Fibroblast of villous mesenchyme (primary cell): ENCODE measurements at regions not wholly inside any gene's neighbourhood (a gene's known extent, or its start where the extent isn't known, plus 50 kb on each side); places are given as distances from the start of the nearest gene placed in this dataset.
"Not testable (repeated sequence)": the region's sequence is repeated elsewhere in the genome, so short reads cannot be mapped to it uniquely, and the experiment has no call there.

Experiments used
- DNase-seq: peaks from one replicate; pipeline ENCODE4 v3.0.0-alpha.2; 2010; ENCODE audit warnings: low read depth
- H3K4me3 ChIP-seq: 2 replicates; pipeline ENCODE4 v1.5.1; 2011; ENCODE audit warnings: low read depth, mild to moderate bottlenecking, low read length
- CTCF ChIP-seq: IDR thresholded peaks from 2 replicates; pipeline ENCODE4 v1.5.1; 2012; ENCODE audit warnings: low read depth, mild to moderate bottlenecking, low read length; ENCODE audit not compliant: insufficient read depth

GRCh38 chr4:79552311-79552710, 144.3 kb upstream of the GK2 start:
- no peak overlapping the region for H3K4me3 ChIP-seq
- no peak for DNase-seq
- no peak for TF ChIP-seq CTCF

GRCh38 chr4:79551555-79551954, 143.5 kb upstream of the GK2 start:
- TF ChIP-seq CTCF, result no peak
- no peak for DNase-seq
- H3K4me3 ChIP-seq, result no peak overlapping the region

GRCh38 chr4:79547851-79548250, 139.8 kb upstream of the GK2 start:
- DNase-seq, result no peak
- H3K4me3 ChIP-seq, result no peak overlapping the region
- TF ChIP-seq CTCF, result no peak

- not testable (repeated sequence) for DNase-seq
Observed at GRCh38 chr4:79545292-79545691, 137.3 kb upstream of the GK2 start.

GRCh38 chr4:79540143-79540542, 132.1 kb upstream of the GK2 start:
- no peak overlapping the region for H3K4me3 ChIP-seq
- no peak for TF ChIP-seq CTCF
- no peak for DNase-seq

More at GRCh38 chr4:79545292-79545691, 137.3 kb upstream of the GK2 start:
- H3K4me3 ChIP-seq, result not testable (repeated sequence)

GRCh38 chr4:79535516-79535915, 127.5 kb upstream of the GK2 start:
- no peak for DNase-seq
- no peak overlapping the region for H3K4me3 ChIP-seq
- no peak for TF ChIP-seq CTCF

- no peak for TF ChIP-seq CTCF
- no peak overlapping the region for H3K4me3 ChIP-seq
- peak; percentile 2 for DNase-seq
Observed at GRCh38 chr4:79528241-79528706, 120.2 kb upstream of the GK2 start.
